Bronchial epithelial cell (primary cell): ENCODE measurements at regions not wholly inside any gene's neighbourhood (a gene's known extent, or its start where the extent isn't known, plus 50 kb on each side); places are given as distances from the start of the nearest gene placed in this dataset.

Experiments used
- DNase-seq: peaks from one replicate; pipeline ENCODE4 v3.0.0-alpha.2; 2010; ENCODE audit warnings: low read depth
- FAIRE-seq: peaks from 2 replicates; lab custom pipeline; 2011; peaks lifted over from hg19 to GRCh38; lab: Jason Lieb, UNC
- H3K27me3 ChIP-seq: 2 replicates; pipeline ENCODE4 v1.5.1; 2011; ENCODE audit warnings: low read length; ENCODE audit not compliant: control insufficient read depth, insufficient read depth
- H3K36me3 ChIP-seq: 2 replicates; pipeline ENCODE4 v1.5.1; 2011; ENCODE audit warnings: low read length; ENCODE audit not compliant: control insufficient read depth, insufficient read depth
- H3K4me3 ChIP-seq: 2 replicates; pipeline ENCODE4 v1.5.1; 2011; ENCODE audit warnings: mild to moderate bottlenecking, low read depth, low read length, control low read depth
- TF ChIP-seq, protein P1 (sequence below): IDR thresholded peaks from 2 replicates; pipeline ENCODE4 v1.5.1; 2011; ENCODE audit warnings: mild to moderate bottlenecking, moderate library complexity, low read length, control low read depth, inconsistent platforms; ENCODE audit not compliant: insufficient read depth, severe bottlenecking

DNA sequence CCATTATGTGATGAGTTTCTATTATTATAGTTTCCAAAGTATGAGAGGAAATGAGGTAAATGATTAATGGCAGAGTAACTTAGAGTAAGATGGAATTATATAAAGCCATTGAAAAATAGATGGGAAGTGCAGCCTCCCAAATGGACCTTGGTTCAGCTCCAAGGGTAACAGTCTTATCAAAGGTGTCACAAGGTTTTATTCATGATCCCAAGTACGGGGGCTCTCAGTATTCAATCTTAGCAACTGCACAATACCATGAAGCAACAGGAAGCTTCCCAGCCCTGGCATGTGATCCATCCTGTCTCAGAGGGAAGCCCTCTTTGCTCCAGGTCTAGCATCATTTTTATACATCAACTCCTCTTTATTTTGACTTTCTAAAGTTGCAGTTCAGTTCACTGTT lies 948.2 kb downstream of the GALC start:
- H3K4me3 ChIP-seq = no peak overlapping the region
- H3K27me3 ChIP-seq = no peaks in the 10 kb centered on the region
- DNase-seq (no peak), FAIRE-seq (no peak)
- TF ChIP-seq, protein P1, sequence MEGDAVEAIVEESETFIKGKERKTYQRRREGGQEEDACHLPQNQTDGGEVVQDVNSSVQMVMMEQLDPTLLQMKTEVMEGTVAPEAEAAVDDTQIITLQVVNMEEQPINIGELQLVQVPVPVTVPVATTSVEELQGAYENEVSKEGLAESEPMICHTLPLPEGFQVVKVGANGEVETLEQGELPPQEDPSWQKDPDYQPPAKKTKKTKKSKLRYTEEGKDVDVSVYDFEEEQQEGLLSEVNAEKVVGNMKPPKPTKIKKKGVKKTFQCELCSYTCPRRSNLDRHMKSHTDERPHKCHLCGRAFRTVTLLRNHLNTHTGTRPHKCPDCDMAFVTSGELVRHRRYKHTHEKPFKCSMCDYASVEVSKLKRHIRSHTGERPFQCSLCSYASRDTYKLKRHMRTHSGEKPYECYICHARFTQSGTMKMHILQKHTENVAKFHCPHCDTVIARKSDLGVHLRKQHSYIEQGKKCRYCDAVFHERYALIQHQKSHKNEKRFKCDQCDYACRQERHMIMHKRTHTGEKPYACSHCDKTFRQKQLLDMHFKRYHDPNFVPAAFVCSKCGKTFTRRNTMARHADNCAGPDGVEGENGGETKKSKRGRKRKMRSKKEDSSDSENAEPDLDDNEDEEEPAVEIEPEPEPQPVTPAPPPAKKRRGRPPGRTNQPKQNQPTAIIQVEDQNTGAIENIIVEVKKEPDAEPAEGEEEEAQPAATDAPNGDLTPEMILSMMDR = no peak
- no peaks in the 10 kb centered on the region for H3K36me3 ChIP-seq

DNA sequence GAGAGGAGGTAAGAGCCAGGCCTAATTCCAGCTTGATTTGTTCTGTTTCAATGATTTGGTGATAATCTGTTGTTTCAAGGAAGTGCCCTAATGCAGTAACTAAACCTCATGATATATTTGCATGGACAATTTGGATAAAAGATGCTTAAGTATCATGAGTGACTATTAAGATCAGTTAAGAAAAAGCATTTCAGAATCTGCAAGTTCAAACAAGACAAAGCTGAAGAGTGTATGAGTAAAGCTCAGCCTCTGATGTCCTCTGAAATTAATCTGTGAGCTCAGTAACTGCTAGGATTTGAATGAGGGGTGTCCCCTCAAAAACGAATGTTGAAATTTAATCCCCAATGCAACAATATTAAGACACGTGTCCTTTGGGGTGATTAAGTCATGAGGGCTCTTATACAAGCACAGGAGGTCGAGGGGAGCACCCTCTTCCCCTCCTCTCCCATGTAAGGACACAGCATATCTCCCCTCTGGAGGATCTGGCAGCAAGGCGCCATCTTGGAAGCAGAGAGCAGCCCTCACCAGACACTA lies 949.2 kb downstream of the GALC start:
- Histone ChIP-seq H3K4me3 (no peak overlapping the region), H3K36me3 (no peaks in the 10 kb centered on the region), H3K27me3 (no peaks in the 10 kb centered on the region)
- no peak for FAIRE-seq
- TF ChIP-seq, protein P1 = no peak
- peak; percentile 30 for DNase-seq

DNA sequence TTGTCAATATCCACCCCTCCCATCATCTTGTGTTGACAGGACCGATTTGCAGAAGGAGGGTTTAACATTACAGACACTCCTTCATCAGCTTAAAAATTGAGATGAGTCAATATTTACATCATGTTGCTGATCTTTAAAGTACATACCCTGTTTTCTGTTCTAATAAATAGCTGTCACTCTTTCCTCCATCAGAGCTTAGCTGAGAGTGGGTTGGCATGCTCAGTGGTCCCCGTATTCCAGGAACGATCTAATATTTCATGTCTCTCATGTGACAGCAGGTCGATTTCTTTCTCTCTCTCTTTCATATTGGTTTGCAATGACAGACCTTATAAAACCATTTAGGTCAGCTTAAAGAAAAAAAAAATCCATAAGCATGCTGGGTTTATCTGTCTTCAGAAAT lies 950.6 kb downstream of the GALC start:
- Histone ChIP-seq H3K4me3 (no peak overlapping the region), H3K27me3 (no peaks in the 10 kb centered on the region), H3K36me3 (no peaks in the 10 kb centered on the region)
- FAIRE-seq (no peak), DNase-seq (peak; percentile 16)
- TF ChIP-seq, protein P1 = no peak

DNA sequence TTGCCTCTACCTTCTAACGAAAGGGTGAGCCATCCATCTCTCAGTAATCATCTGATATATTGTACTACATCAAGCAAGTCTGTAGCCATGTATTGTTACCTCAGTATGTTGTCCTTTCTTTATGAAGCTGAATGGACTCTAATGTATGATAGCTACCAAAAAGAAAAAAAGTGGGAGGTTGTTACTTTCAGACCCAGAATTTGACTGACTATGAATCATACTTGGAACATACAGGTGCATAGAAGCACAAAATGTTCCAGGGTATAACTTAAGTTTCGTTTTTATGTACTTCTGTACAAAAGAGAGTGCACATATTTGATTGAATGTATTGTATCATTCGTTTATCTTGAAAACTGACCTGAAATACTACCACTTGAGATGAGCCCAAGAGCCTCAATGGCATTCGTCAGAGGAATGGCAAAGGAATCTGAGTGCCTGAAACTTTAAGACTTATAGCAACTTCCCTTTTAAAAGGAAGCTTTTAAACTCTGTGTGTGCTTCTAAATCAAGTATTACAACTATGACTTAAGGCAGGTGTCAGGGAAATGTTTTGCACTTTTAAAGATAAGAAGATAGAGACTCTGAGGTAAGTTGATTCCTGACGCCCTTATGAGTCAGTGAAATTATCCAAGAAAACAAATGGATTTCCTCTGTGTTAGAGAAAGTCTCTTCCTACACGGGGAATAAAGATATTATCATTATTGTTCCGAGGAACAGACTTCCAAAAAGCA lies 951.5 kb downstream of the GALC start:
- no peaks in the 10 kb centered on the region for H3K27me3 ChIP-seq
- FAIRE-seq (no peak), DNase-seq (peak; percentile 33)
- TF ChIP-seq, protein P1 = no peak
- no peaks in the 10 kb centered on the region for H3K36me3 ChIP-seq
- no peak overlapping the region for H3K4me3 ChIP-seq

DNA sequence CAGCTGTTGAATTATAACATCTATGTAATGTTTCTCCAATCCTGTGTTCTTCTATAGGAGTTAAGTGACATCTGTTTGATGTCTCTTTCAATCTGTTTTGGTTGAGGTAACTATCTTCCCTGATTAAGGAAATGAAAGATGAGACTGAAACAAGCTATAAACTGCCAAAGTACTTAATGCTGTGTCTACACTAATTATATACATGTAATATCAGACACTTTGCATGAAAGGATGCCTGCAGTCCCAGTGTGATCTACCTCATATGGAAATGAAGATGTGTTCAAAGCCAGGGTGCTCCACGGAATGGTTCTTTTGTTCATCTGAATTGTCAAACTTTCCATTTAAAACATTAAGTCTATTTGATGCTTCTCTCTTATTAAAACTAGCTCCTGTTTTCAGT lies 958.3 kb downstream of the GALC start:
- no peaks in the 10 kb centered on the region for H3K27me3 ChIP-seq
- no peaks in the 10 kb centered on the region for H3K36me3 ChIP-seq
- DNase-seq = no peak
- H3K4me3 ChIP-seq = no peak overlapping the region
- TF ChIP-seq, protein P1 = no peak
- no peak for FAIRE-seq
